HUES6 (cell line): ENCODE measurements at regions not wholly inside any gene's neighbourhood (a gene's known extent, or its start where the extent isn't known, plus 50 kb on each side); places are given as distances from the start of the nearest gene placed in this dataset.

ENCODE experiments used
- H3K27ac ChIP-seq: 2 replicates; pipeline ENCODE4 v1.7.0; 2013; ENCODE audit warnings: low read depth, mild to moderate bottlenecking, low read length, inconsistent platforms
- H3K27me3 ChIP-seq: 2 replicates; pipeline ENCODE4 v1.6.1; 2013; ENCODE audit warnings: low read length; ENCODE audit not compliant: control insufficient read depth, insufficient read depth
- H3K36me3 ChIP-seq: 2 replicates; pipeline ENCODE4 v1.6.1; 2013; ENCODE audit warnings: low read length; ENCODE audit not compliant: control insufficient read depth, insufficient read depth
- H3K4me1 ChIP-seq: 2 replicates; pipeline ENCODE4 v1.6.1; 2013; ENCODE audit warnings: low read length; ENCODE audit not compliant: control insufficient read depth, insufficient read depth
- H3K4me3 ChIP-seq: 2 replicates; pipeline ENCODE4 v1.5.1; 2013; ENCODE audit warnings: low read depth, low read length
- H3K9ac ChIP-seq: one replicate; pipeline ENCODE4 v1.6.1; 2013; ENCODE audit warnings: mild to moderate bottlenecking, low read length
- H3K9me3 ChIP-seq: 2 replicates; pipeline ENCODE4 v1.6.1; 2013; ENCODE audit warnings: low read depth, low read length; ENCODE audit not compliant: control insufficient read depth, insufficient read depth

DNA sequence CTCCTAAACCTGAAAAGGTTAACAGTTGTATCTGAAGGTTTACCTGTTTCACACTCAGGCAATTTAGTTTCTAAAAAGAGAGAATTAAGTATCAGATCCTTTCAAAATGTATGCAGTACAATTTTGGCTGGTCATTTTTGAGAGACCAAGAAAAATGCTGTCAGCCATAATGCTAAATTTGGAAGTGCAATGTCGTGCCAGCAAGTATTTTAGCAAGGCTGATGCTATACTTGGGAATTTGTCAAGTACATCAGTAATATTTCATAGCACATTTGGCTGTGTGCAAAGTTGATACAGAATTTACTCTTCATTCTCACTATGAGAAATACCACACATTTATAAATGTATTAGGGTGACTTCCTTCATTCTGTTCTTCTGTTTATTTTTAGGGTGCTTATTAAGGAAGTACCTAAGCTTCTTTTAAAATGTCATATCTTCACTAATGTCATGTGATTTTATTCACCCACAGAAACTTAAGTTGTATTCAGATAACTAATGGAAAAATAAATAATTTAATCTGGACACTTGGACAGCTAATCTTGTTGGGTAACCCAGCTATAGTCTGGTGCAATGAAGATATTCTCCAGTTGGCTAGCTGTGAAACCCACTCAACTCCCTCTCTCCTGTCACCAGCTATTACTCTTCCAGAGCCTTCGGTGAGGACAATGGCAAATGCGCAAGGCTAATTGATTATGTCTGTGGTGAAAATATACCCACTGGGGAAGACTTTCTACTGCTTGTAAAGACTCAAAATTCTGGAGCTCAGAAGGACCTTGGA lies 84.2 kb upstream of the TLL1 start:
- Histone ChIP-seq H3K4me1 (peaks cover 2% of the 10 kb centered on the region; the same call in 1 of the 2 replicates), H3K4me3 (no peak overlapping the region), H3K27me3 (no peaks in the 10 kb centered on the region), H3K9me3 (no peaks in the 10 kb centered on the region), H3K27ac (no peak overlapping the region), H3K9ac (no peak overlapping the region), H3K36me3 (no peaks in the 10 kb centered on the region)

DNA sequence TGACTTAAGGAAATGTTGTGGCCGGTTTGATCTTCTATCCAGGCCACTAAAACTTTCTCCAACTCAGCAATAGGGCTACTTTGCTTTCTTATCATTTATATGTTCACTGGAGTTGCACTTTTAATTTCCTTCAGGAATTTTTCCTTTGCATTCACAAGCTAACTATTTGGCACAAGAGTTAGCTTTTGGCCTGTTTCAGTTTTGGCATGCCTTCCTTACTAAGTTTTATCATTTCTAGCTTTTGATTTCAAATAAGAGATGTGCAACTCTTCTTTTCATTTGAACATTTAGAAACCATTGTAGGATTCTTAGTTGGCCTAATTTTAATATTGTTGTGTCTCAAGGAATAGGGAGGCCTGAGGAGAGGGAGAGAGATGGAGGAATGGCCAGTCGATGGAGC lies 79.8 kb upstream of the TLL1 start:
- no peaks in the 10 kb centered on the region for H3K27me3 ChIP-seq
- H3K36me3 ChIP-seq: no peaks in the 10 kb centered on the region
- H3K27ac ChIP-seq: no peak overlapping the region
- H3K9me3 ChIP-seq: no peaks in the 10 kb centered on the region
- no peaks in the 10 kb centered on the region for H3K4me1 ChIP-seq
- H3K4me3 ChIP-seq: no peak overlapping the region
- no peak overlapping the region for H3K9ac ChIP-seq

DNA sequence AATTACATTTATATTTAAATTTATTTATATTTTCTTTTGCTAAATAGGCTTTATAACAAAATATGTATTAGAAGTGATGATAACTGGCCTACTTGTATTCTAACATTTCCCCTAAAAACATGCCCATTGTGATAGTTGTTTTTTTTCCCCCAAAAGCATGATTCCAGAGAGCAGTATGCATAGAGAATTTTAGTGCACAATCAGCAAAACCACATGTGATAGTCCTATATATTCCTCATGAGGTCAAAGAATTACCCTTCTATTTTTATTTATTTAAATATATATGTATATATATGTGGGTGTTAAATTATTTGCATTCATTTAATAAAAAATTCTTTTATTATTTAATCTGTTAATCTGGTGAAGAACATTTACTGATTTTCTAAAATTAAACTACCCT lies 78.2 kb upstream of the TLL1 start:
- H3K4me3 ChIP-seq: no peak overlapping the region
- no peak overlapping the region for H3K27ac ChIP-seq
- H3K9ac ChIP-seq: no peak overlapping the region
- no peaks in the 10 kb centered on the region for H3K4me1 ChIP-seq
- H3K27me3 ChIP-seq: no peaks in the 10 kb centered on the region
- H3K9me3 ChIP-seq: peaks cover 3% of the 10 kb centered on the region; the same call in 1 of the 2 replicates
- no peaks in the 10 kb centered on the region for H3K36me3 ChIP-seq

DNA sequence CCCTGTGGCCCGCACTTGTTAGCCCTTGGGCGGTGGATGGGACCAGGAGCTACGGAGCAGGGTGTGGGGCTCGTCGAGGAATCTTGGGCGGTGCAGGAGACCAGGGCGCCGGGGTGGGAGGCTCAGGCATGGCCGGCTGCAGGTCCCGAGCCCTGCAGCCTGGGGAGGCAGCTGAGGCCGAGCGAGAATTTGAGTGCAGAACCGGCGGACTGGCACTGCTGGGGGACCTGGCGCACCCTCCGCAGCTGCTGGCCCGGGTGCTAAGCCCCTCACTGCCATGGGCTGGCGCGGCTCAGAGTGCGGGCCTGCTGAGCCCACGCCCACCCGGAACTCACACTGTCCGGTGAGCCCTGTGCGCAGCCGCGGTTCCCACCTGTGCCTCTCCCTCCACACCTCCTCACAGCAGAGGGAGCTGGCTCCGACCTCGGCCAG lies 73.6 kb upstream of the TLL1 start:
- H3K9ac ChIP-seq: no peak overlapping the region
- H3K4me3 ChIP-seq: no peak overlapping the region
- no peaks in the 10 kb centered on the region for H3K4me1 ChIP-seq
- peaks cover 3% of the 10 kb centered on the region; the same call in 1 of the 2 replicates for H3K9me3 ChIP-seq
- H3K36me3 ChIP-seq: no peaks in the 10 kb centered on the region
- H3K27ac ChIP-seq: no peak overlapping the region
- H3K27me3 ChIP-seq: no peaks in the 10 kb centered on the region

DNA sequence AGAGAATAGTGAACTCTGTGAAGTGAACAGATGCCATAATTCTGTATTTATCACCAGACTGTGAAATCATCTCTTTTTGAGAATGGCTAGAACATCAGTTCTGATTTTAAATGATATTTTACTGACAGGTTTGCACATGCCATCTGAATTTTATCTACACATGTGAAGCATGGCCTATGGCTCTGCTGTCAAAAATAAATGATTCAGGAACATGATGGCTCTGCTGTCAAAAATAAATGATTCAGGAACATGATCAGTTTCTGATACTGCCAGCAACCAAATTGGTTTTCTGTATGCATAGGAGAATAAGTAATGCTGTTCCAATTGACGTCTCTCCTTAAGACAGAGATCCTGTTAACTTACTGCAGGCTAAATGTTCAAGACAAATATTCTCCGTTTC lies 70.6 kb upstream of the TLL1 start:
- H3K4me1 ChIP-seq: no peaks in the 10 kb centered on the region
- H3K27ac ChIP-seq: no peak overlapping the region
- no peak overlapping the region for H3K4me3 ChIP-seq
- H3K9me3 ChIP-seq: peaks cover 3% of the 10 kb centered on the region; the same call in 1 of the 2 replicates
- H3K9ac ChIP-seq: no peak overlapping the region
- no peaks in the 10 kb centered on the region for H3K36me3 ChIP-seq
- no peaks in the 10 kb centered on the region for H3K27me3 ChIP-seq

DNA sequence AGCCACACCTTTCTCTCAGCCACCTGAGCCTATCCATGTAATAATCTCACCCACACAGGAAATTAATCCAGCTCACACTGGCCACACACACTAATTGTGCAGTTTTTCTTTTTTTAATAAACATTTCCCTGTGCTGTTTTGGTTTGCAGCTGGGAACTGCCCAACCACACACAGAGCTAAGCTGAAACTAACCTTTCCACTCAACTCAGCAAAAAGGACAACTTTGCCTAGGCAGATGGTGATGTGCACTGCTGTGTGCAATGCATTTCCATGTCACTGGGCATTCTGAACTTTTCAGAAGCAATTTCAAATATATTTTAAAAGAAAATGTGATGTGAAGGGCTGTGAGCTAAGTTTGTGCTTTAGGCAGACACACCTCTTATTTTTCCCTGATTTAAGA lies 70.0 kb upstream of the TLL1 start:
- Histone ChIP-seq H3K9me3 (peaks cover 3% of the 10 kb centered on the region; the same call in 1 of the 2 replicates), H3K4me1 (no peaks in the 10 kb centered on the region), H3K27ac (no peak overlapping the region), H3K4me3 (no peak overlapping the region), H3K9ac (no peak overlapping the region), H3K27me3 (no peaks in the 10 kb centered on the region), H3K36me3 (no peaks in the 10 kb centered on the region)

DNA sequence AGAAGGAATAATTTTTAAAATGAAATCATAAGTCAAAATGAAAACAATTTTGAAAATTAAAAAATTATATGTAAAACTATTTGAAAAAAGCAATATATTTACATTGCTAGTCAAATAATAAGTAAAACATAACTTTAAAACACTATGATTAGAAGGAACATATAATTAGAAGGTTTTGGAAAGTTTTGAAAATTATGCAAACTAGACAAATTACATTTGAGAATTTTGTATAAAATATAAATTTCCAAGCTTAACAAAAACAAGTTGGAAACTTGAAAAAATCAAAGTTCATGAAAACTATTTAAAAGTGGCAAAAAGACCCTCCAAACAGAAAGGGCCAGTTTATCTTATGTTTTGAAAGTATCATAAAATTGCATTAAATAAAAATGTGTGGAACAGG lies 67.6 kb upstream of the TLL1 start:
- Histone ChIP-seq H3K9ac (no peak overlapping the region), H3K27me3 (no peaks in the 10 kb centered on the region), H3K27ac (no peak overlapping the region), H3K4me1 (no peaks in the 10 kb centered on the region), H3K9me3 (no peaks in the 10 kb centered on the region), H3K36me3 (no peaks in the 10 kb centered on the region), H3K4me3 (no peak overlapping the region)

DNA sequence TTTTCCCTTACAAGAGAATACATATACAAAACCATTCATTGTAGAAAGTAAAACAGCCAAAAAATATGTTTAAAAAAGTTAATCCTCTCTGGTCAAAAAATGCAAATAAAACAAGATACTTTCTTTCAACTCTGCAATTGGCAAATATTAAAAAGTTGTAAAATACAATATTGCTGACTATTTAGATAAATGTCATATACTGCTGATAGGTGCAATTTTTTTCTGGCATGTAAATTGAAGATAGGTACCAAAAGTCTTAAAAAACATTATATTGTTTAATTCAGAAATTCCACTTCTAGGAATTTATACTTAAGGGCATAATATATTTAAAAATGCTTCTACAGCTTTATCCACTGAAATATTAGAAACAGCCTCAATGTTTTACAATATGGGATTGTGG lies 66.4 kb upstream of the TLL1 start:
- H3K9me3 ChIP-seq: no peaks in the 10 kb centered on the region
- no peak overlapping the region for H3K4me3 ChIP-seq

DNA sequence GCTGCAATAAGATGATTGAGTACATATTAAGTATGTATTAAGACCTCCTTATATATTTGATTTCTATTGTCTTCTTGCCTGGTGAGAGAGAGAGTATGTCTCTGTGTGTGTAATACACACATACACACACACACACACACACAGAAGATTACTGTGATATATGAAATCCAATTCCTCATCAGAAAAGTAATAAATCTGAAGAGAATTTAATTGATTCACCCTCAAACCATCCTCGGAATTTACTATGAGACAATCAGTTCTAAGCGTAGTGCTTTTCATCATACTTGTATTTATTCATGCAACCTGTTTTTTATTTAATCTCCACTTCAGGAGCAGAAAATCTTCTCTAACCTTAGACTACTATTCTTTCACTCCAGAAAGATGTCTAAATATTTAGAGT lies 62.3 kb upstream of the TLL1 start:
- Histone ChIP-seq H3K9me3 (no peaks in the 10 kb centered on the region), H3K9ac (no peak overlapping the region), H3K36me3 (no peaks in the 10 kb centered on the region), H3K27me3 (no peaks in the 10 kb centered on the region), H3K4me1 (no peaks in the 10 kb centered on the region), H3K4me3 (no peak overlapping the region), H3K27ac (no peak overlapping the region)

More for the DNA sequence above, 66.4 kb upstream of the TLL1 start:
- no peak overlapping the region for H3K27ac ChIP-seq
- H3K4me1 ChIP-seq: no peaks in the 10 kb centered on the region
- H3K9ac ChIP-seq: no peak overlapping the region
- H3K36me3 ChIP-seq: no peaks in the 10 kb centered on the region
- no peaks in the 10 kb centered on the region for H3K27me3 ChIP-seq

DNA sequence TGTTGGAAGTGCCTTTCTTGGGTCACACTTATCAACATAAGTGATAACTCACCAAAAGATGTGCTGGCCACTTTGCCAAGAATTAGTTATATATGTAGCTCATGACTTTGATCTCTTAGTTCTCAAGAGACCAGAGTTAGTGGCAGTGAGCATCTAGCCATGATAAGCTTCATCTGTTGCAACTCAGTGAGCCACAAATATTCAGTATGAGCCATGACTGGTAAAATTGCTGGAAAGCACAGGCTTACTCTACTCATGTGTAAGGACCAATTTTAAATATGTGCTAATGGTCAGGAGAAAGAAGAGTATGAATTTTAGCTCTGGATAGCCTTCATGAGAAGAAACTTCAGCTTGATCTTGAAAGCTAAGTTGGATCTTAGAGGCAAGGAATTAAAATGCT lies 59.4 kb upstream of the TLL1 start:
- Histone ChIP-seq H3K27ac (no peak overlapping the region), H3K9me3 (peaks cover 5% of the 10 kb centered on the region; the same call in 1 of the 2 replicates)

DNA sequence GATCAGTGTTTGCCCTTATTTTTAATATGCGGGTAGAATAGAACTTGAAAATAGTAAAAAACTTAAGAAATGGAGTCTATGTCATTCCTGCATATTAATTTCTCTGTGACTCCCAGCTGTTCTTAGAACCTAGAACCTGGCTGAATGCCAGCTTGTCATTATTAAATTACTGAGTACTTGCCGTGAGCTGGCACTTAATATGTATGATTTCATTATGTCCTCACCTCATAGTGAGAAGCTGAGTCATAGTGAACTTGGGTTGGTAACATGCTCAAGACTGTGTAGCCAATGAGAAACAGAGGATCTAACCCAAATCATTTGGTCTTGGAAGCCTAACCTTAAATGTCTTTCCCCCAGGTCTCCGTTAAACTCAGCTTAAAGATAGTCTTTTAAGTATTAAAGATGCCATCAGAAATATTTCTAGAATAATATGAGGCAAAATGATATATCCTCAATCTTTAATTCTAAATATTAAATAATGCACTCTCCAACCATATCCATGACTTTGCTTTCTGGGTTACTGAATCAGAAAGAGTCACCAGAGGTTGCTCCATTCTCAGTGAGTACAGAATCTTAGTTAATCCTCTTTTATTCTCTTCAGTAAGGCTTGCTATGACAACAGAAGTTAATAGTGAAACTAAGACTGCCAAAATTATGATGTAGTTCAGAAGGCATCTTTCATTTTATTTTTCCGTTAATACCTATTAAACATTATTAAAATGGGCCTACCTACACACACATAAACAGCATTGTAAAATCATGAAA lies 58.6 kb upstream of the TLL1 start:
- Histone ChIP-seq H3K4me3 (no peak overlapping the region), H3K27ac (no peak overlapping the region), H3K4me1 (no peaks in the 10 kb centered on the region), H3K9ac (no peak overlapping the region), H3K9me3 (peaks cover 11% of the 10 kb centered on the region), H3K36me3 (no peaks in the 10 kb centered on the region), H3K27me3 (no peaks in the 10 kb centered on the region)

More for the DNA sequence above, 59.4 kb upstream of the TLL1 start:
- H3K36me3 ChIP-seq: no peaks in the 10 kb centered on the region
- no peaks in the 10 kb centered on the region for H3K4me1 ChIP-seq
- H3K4me3 ChIP-seq: no peak overlapping the region
- no peak overlapping the region for H3K9ac ChIP-seq
- H3K27me3 ChIP-seq: no peaks in the 10 kb centered on the region
